ENCODE measurements at regions not wholly inside any gene's neighbourhood (a gene's known extent, or its start where the extent isn't known, plus 50 kb on each side); places are given as distances from the start of the nearest gene placed in this dataset.

DNA sequence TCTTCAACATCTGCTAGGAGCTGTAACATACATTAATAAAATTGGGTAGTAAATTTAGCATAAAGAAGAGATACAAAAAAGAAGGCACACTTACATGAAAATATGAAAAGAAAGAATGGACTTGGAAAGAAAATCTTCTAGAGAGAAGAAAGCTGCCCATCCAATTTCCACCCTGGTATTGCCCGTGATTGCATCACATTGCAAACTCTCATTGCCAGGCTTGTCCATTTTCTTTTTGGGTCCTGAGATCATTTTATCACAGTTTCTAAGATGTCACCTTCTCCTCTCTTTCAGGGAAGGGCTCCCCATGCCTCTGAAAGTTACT is 321.5 kb downstream of the RND3 start:
- H3K27me3 ChIP-seq (ENCODE audit: insufficient read depth, low read length): no peaks in the 10 kb centered on the region
- ChIA-PET CTCF (no interaction called here), RAD21 (ENCODE audit: low non-redundant PET in 1 of 2, low total read pairs in 2 of 2, uncharacterized antibody in 2 of 2, unreplicated experiment in 2 of 2) (no interaction called here), POLR2A (no interaction called here)
- no peak overlapping the region for H3K4me2 ChIP-seq (ENCODE audit: low read length)
- H3K9me3 ChIP-seq (ENCODE audit: control insufficient read depth in 1 of 2, insufficient read depth in 1 of 2, low read depth in 1 of 2, low read length in 2 of 2): no peaks in the 10 kb centered on the region
- no TSS peak for BruUV-seq (replicated peaks)
- H3K27ac ChIP-seq (ENCODE audit: low read depth, low read length): no peak overlapping the region
- TF ChIP-seq CEBPB (IDR thresholded peaks at IDR 0.05; ENCODE audit: low read depth) (peak; percentile 90), POLR2A (IDR thresholded peaks at IDR 0.05; ENCODE audit: borderline replicate concordance, extremely low read depth, insufficient read depth, insufficient read length) (no peak), TCF7L2 (IDR thresholded peaks at IDR 0.05; ENCODE audit: borderline replicate concordance, extremely low read depth, insufficient read depth, insufficient read length) (no peak), JUND (IDR thresholded peaks at IDR 0.05) (no peak), REST (IDR thresholded peaks at IDR 0.05; ENCODE audit: low read depth) (no peak), SP1 (IDR thresholded peaks at IDR 0.05; ENCODE audit: low read depth) (0 out of 2 replicates have a peak, but pooled peaks have one; percentile 13), ZFX (IDR thresholded peaks at IDR 0.05) (no peak)
- H3K4me3 ChIP-seq (replicated peaks in 1 of 2; ENCODE audit: low read depth in 1 of 2, low read length in 2 of 2): no peak overlapping the region
- no peak overlapping the region for H2AFZ ChIP-seq (ENCODE audit: low read depth, low read length, poor library complexity, severe bottlenecking)
- H3K79me2 ChIP-seq (ENCODE audit: insufficient read depth, low read length): no peaks in the 10 kb centered on the region
- DNase-seq (ENCODE audit: low read depth, low spot score) (no peak), ATAC-seq (no peak)
- no peaks in the 10 kb centered on the region for H3K36me3 ChIP-seq (ENCODE audit: control insufficient read depth in 1 of 2, insufficient read depth in 2 of 2, low read length in 2 of 2)
- H4K20me1 ChIP-seq (ENCODE audit: insufficient read depth): no peaks in the 10 kb centered on the region
- H3K9me2 ChIP-seq (ENCODE audit: insufficient read depth): no peaks in the 10 kb centered on the region
- intact Hi-C loops (cut with micrococcal nuclease): no loop called here
- H3K4me1 ChIP-seq (ENCODE audit: control insufficient read depth in 1 of 2, insufficient read depth in 2 of 2, low read length in 2 of 2): peaks cover 0 to 9% of the 10 kb centered on the region in 2 experiments; a peak in 2 of 4 replicates
- no peak overlapping the region for H3K9ac ChIP-seq (ENCODE audit: low read length)

DNA sequence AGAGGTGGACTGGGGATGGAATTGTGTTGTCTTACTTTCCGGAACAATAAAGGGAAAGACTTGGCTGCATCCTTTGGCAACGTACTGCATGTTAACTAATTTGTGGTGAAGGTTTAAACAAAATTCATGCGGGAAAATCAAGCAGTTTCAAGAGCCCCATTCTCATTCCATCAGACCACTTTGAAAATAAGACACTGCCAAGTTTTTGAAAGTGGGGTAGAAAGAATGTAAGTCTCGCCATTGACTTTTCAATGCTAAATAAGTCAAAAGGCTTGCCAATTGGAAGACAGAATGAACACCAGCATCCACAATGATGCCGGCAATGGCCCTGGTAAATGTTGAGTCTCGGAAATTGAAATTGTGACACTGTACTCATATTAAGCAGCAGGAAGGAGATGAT is 322.0 kb downstream of the RND3 start:
- intact Hi-C loops (cut with micrococcal nuclease): no loop called here
- H4K20me1 ChIP-seq (ENCODE audit: insufficient read depth): no peaks in the 10 kb centered on the region
- H3K9me3 ChIP-seq (ENCODE audit: control insufficient read depth in 1 of 2, insufficient read depth in 1 of 2, low read depth in 1 of 2, low read length in 2 of 2): no peaks in the 10 kb centered on the region
- no peaks in the 10 kb centered on the region for H3K9me2 ChIP-seq (ENCODE audit: insufficient read depth)
- ChIA-PET POLR2A (no interaction called here), RAD21 (ENCODE audit: low non-redundant PET in 1 of 2, low total read pairs in 2 of 2, uncharacterized antibody in 2 of 2, unreplicated experiment in 2 of 2) (no interaction called here), CTCF (no interaction called here)
- no peak overlapping the region for H3K9ac ChIP-seq (ENCODE audit: low read length)
- no peak overlapping the region for H2AFZ ChIP-seq (ENCODE audit: low read depth, low read length, poor library complexity, severe bottlenecking)
- no peak overlapping the region for H3K27ac ChIP-seq (ENCODE audit: low read depth, low read length)
- DNase-seq (ENCODE audit: low read depth, low spot score) (no peak), ATAC-seq (no peak)
- no TSS peak for BruUV-seq (replicated peaks)
- no peaks in the 10 kb centered on the region for H3K27me3 ChIP-seq (ENCODE audit: insufficient read depth, low read length)
- H3K4me3 ChIP-seq (replicated peaks in 1 of 2; ENCODE audit: low read depth in 1 of 2, low read length in 2 of 2): no peak overlapping the region
- H3K4me2 ChIP-seq (ENCODE audit: low read length): no peak overlapping the region
- H3K79me2 ChIP-seq (ENCODE audit: insufficient read depth, low read length): no peaks in the 10 kb centered on the region
- no peaks in the 10 kb centered on the region for H3K36me3 ChIP-seq (ENCODE audit: control insufficient read depth in 1 of 2, insufficient read depth in 2 of 2, low read length in 2 of 2)
- peaks cover 0 to 9% of the 10 kb centered on the region in 2 experiments; a peak in 2 of 4 replicates for H3K4me1 ChIP-seq (ENCODE audit: control insufficient read depth in 1 of 2, insufficient read depth in 2 of 2, low read length in 2 of 2)
- TF ChIP-seq CBX3 (IDR thresholded peaks at IDR 0.05; ENCODE audit: low read depth) (no peak), RAD21 (IDR thresholded peaks at IDR 0.05; ENCODE audit: low read depth) (no peak), JUND (IDR thresholded peaks at IDR 0.05) (no peak), ELF1 (IDR thresholded peaks at IDR 0.05; ENCODE audit: borderline replicate concordance, low read depth) (no peak), EGR1 (IDR thresholded peaks at IDR 0.05; ENCODE audit: low read depth) (no peak), SP1 (IDR thresholded peaks at IDR 0.05; ENCODE audit: low read depth) (no peak), ZBTB33 (IDR thresholded peaks at IDR 0.05; ENCODE audit: extremely low read depth, insufficient replicate concordance, low read length) (no peak), EZH2 (IDR thresholded peaks at IDR 0.05) (no peak), YY1 (IDR thresholded peaks at IDR 0.05; ENCODE audit: extremely low read depth, insufficient replicate concordance, low read depth, low read length) (no peak)
- TF ChIP-seq, protein P1, sequence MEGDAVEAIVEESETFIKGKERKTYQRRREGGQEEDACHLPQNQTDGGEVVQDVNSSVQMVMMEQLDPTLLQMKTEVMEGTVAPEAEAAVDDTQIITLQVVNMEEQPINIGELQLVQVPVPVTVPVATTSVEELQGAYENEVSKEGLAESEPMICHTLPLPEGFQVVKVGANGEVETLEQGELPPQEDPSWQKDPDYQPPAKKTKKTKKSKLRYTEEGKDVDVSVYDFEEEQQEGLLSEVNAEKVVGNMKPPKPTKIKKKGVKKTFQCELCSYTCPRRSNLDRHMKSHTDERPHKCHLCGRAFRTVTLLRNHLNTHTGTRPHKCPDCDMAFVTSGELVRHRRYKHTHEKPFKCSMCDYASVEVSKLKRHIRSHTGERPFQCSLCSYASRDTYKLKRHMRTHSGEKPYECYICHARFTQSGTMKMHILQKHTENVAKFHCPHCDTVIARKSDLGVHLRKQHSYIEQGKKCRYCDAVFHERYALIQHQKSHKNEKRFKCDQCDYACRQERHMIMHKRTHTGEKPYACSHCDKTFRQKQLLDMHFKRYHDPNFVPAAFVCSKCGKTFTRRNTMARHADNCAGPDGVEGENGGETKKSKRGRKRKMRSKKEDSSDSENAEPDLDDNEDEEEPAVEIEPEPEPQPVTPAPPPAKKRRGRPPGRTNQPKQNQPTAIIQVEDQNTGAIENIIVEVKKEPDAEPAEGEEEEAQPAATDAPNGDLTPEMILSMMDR (IDR thresholded peaks at IDR 0.05 in 2 of 3, conservative IDR thresholded peaks at IDR 0.05 in 1 of 3; ENCODE audit: borderline replicate concordance in 1 of 3, insufficient read depth in 1 of 3, low read depth in 2 of 3, low read length in 2 of 3): no peak
